Lower leg skin (tissue), 4 donors: ENCODE measurements at regions not wholly inside any gene's neighbourhood (a gene's known extent, or its start where the extent isn't known, plus 50 kb on each side); places are given as distances from the start of the nearest gene placed in this dataset.

Experiments
- DNase-seq, 2 donors: peaks; one replicate each; pipeline ENCODE4 v3.0.0-alpha.2; 2019; ENCODE audit warnings: low spot score in 2 of 2
- H3K4me3 ChIP-seq: fragments of 200-600 bp; sonication (generic); 2 replicates; pipeline ENCODE4 v1.5.1; 2017; ENCODE audit warnings: mild to moderate bottlenecking, low read depth; ENCODE audit not compliant: poor library complexity, severe bottlenecking
- CTCF ChIP-seq, 3 donors: fragments of 450-650 bp; IDR thresholded peaks; one replicate each; pipeline ENCODE4 v1.5.1; 2016; ENCODE audit warnings: antibody characterized with exemption in 3 of 3, mild to moderate bottlenecking in 3 of 3, moderate library complexity in 2 of 3
- POLR2A ChIP-seq, 2 donors: fragments of 450-650 bp; IDR thresholded peaks; one replicate each; pipeline ENCODE4 v1.6.1; 2016 to 2017; ENCODE audit warnings: antibody characterized with exemption in 2 of 2, mild to moderate bottlenecking in 1 of 2, moderate library complexity in 1 of 2
- WGBS, 2 donors: methylation state at CpG; one replicate each; pipeline ENCODE4 v1.1.5; 2018; 5-methylcytosine and 5-hydroxymethylcytosine counted together
- intact Hi-C: fragments of 100-400 bp; cut with DNase I; formaldehyde crosslinking; loops from one replicate; pipeline ENCODE4 v1.15.0; 2023; ENCODE audit warnings: low total_unique reads

- H3K4me3 ChIP-seq: no peak overlapping the region
- 80 to 85% methylated on average over 10 of the region's 11 CpGs for WGBS, 2 donors
- DNase-seq: peak in 1 of 2 donors; percentile 78
- intact Hi-C loops: no loop called here
- TF ChIP-seq CTCF (IDR thresholded peaks at IDR 0.05) (no peak), POLR2A (IDR thresholded peaks at IDR 0.05) (no peak)
Observed at GRCh38 chr9:89872913-89873707, 268.3 kb downstream of the GADD45G start.

- TF ChIP-seq POLR2A (IDR thresholded peaks at IDR 0.05) (no peak), CTCF (IDR thresholded peaks at IDR 0.05) (no peak)
- intact Hi-C loops: no loop called here
- peak in 1 of 2 donors; percentile 56 for DNase-seq
- WGBS, 2 donors: 89 to 94% methylated on average over 8 of the region's 8 CpGs
- H3K4me3 ChIP-seq: no peak overlapping the region
Observed at GRCh38 chr9:89873801-89874200, 269.0 kb downstream of the GADD45G start.

GRCh38 chr9:89874351-89875321, 269.8 kb downstream of the GADD45G start:
- TF ChIP-seq POLR2A (IDR thresholded peaks at IDR 0.05) (no peak), CTCF (IDR thresholded peaks at IDR 0.05) (no peak)
- H3K4me3 ChIP-seq: no peak overlapping the region
- peak in 1 of 2 donors; percentile 85 for DNase-seq
- WGBS, 2 donors: 38 to 49% methylated on average over 17 to 18 of the region's 18 CpGs
- intact Hi-C loops: no loop called here

GRCh38 chr9:89877051-89878002, 272.5 kb downstream of the GADD45G start:
- H3K4me3 ChIP-seq: no peak overlapping the region
- TF ChIP-seq CTCF (IDR thresholded peaks at IDR 0.05) (no peak), POLR2A (IDR thresholded peaks at IDR 0.05) (no peak)
- WGBS, 2 donors: 85 to 89% methylated on average over 18 of the region's 18 CpGs
- intact Hi-C loops: no loop called here
- DNase-seq: peak in 1 of 2 donors; percentile 43

GRCh38 chr9:89878003-89878411, 273.2 kb downstream of the GADD45G start:
- 80 to 85% methylated on average over 5 of the region's 5 CpGs for WGBS, 2 donors
- no peak overlapping the region for H3K4me3 ChIP-seq
- peak in 1 of 2 donors; percentile 74 for DNase-seq
- TF ChIP-seq POLR2A (IDR thresholded peaks at IDR 0.05) (no peak), CTCF (IDR thresholded peaks at IDR 0.05) (no peak)
- intact Hi-C loops: no loop called here
